Adipocyte (in vitro differentiated cells): ENCODE measurements at regions not wholly inside any gene's neighbourhood (a gene's known extent, or its start where the extent isn't known, plus 50 kb on each side); places are given as distances from the start of the nearest gene placed in this dataset.

ENCODE experiments used
- DNase-seq: peaks from one replicate; pipeline ENCODE4 v3.0.0-alpha.2; 2015; ENCODE audit warnings: low read depth
- H3K27me3 ChIP-seq: replicated peaks from 2 replicates; pipeline ENCODE4 v1.7.0; 2013; ENCODE audit warnings: mild to moderate bottlenecking, low read length, moderate library complexity; ENCODE audit not compliant: control insufficient read depth, insufficient read depth
- H3K36me3 ChIP-seq: 2 replicates; pipeline ENCODE4 v1.7.0; 2013; ENCODE audit warnings: low read length, mild to moderate bottlenecking, moderate library complexity; ENCODE audit not compliant: control insufficient read depth, insufficient read depth, severe bottlenecking
- H3K4me1 ChIP-seq: 2 replicates; pipeline ENCODE4 v1.7.0; 2013; ENCODE audit warnings: mild to moderate bottlenecking, low read length, moderate library complexity; ENCODE audit not compliant: control insufficient read depth, insufficient read depth
- H3K4me3 ChIP-seq: 2 replicates; pipeline ENCODE4 v1.7.0; 2013; ENCODE audit warnings: mild to moderate bottlenecking, low read length, moderate library complexity
- H3K9ac ChIP-seq: 2 replicates; pipeline ENCODE4 v1.7.0; 2013; ENCODE audit warnings: mild to moderate bottlenecking, low read length, moderate library complexity
- H3K9me3 ChIP-seq: 2 replicates; pipeline ENCODE4 v1.7.0; 2013; ENCODE audit warnings: mild to moderate bottlenecking, low read length, moderate library complexity; ENCODE audit not compliant: control insufficient read depth

DNA sequence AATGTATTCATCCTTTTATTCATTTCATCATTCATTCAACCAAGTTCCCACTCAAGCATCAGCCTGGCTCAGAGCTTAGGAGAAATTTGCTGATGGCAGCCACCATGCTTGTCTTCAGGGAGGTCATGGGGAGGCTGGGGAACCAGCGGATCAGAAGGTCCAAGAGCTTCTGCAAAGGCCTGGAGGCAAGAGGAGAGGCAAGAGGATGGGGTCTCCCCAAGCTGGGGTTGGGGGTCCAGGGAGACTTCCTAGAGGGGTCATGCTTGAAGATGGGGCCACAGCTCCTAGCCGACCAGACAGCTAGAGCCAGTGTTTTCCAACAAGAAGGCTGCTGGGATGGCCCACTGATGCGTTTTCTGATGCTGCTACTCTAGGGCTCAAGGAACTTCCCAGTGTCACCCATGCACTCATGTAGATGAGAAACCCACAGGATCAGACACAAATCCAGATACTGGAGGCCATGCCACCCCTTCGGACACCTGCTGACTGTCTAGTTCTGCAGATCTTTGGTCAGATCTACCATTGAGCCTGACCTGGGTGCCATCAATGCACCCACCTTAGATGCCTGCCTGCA, 315.2 kb downstream of the AJAP1 start:
- H3K9ac ChIP-seq: no peak overlapping the region
- no peak for DNase-seq
- H3K4me1 ChIP-seq: no peaks in the 10 kb centered on the region
- no peaks in the 10 kb centered on the region for H3K9me3 ChIP-seq
- H3K4me3 ChIP-seq: no peak overlapping the region
- H3K36me3 ChIP-seq: no peaks in the 10 kb centered on the region
- H3K27me3 ChIP-seq: no peaks in the 10 kb centered on the region

DNA sequence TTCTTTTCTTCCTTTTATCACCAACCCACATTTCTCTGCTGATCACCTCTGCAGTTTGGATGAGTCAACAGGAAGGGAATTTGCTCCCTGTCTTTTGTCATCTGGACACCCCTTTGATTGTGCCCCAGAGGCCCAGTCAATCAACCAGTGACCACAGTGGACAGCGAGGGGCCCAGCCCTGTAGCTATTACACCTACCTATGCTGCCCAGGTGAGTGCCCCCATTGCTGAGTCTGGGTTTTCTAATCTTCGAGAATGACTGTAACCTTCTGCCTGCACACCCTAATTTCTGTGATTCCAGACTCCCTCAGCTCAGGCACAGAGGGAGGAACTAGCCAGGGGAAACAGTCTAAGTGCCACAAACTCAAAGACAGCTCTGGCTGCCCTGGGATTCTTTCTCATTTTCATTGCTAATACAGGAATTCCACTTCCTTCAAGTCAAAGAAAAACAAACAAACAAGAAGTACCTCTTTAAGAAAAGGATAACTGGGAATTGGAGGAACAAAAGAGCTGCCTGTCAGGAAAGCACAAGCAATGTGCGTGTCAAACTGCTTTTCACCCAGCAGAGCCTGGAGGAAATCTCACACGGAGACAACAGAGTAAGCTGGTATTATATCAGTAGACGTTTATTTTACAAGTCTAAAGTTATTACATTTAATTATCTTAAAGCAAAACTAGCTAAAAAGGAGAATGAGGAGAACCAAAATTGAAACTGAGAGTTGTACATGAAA, 311.1 kb downstream of the AJAP1 start:
- Histone ChIP-seq H3K9ac (no peak overlapping the region), H3K9me3 (no peaks in the 10 kb centered on the region), H3K27me3 (no peaks in the 10 kb centered on the region), H3K4me3 (no peak overlapping the region), H3K4me1 (no peaks in the 10 kb centered on the region), H3K36me3 (no peaks in the 10 kb centered on the region)
- no peak for DNase-seq

DNA sequence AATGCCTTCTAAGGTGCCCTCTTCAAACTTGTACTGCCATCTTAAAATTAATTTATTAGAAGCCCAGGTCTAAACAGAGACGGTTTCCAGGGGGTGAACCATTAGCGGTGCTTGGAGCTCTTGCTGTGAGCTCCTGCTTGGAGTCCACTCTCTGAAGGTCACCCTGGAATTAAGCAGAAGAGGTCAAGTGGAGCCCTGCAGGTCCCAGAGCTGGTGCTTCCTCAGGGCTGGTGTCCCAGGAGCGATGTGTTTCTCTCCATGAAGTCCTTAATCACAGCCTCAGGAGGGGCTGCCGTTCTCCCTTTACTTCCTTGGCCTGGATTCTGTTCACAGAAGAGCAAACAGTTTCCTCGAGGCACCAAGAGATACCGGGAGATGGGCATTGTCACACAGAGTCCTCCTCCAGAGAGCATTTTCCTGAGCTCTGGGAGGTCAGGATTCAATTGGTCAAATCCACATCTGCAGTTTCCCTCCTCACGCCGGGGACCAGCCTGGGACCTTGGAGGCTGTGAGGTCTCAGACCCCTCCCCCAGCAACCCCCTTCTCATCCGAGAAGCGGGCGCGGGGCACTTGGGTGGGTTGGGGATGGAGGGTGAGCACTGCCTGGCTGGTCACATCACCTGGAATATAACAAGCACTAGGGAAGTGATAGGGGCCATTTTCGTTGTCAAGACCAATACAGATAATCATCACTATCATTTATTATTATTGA, 310.4 kb downstream of the AJAP1 start:
- no peaks in the 10 kb centered on the region for H3K36me3 ChIP-seq
- no peak for DNase-seq
- no peaks in the 10 kb centered on the region for H3K4me1 ChIP-seq

DNA sequence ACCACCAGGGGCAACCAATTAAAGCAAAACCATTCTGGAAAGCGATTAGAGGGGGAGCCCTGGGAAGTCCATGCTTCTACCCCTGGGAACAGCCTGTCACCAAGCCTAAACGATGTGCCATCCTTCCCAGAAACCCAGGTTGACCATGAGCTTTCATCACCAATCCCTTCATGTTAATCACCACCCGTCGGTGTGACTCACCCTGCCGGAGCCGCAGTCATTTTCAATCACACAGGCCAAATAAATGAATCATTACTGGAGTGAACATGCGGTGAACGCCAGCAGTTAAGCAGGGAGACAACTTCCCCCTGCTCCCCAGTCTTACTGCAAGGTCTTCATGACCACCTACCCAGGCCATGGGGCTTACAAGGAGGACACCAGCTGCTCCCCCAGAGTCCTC, 308.8 kb downstream of the AJAP1 start:
- no peaks in the 10 kb centered on the region for H3K27me3 ChIP-seq
- no peak overlapping the region for H3K4me3 ChIP-seq
- no peak for DNase-seq
- no peaks in the 10 kb centered on the region for H3K9me3 ChIP-seq
- H3K36me3 ChIP-seq: no peaks in the 10 kb centered on the region
- no peaks in the 10 kb centered on the region for H3K4me1 ChIP-seq
- H3K9ac ChIP-seq: no peak overlapping the region

More for the DNA sequence above, 310.4 kb downstream of the AJAP1 start:
- Histone ChIP-seq H3K9me3 (no peaks in the 10 kb centered on the region), H3K4me3 (no peak overlapping the region), H3K27me3 (no peaks in the 10 kb centered on the region), H3K9ac (no peak overlapping the region)

DNA sequence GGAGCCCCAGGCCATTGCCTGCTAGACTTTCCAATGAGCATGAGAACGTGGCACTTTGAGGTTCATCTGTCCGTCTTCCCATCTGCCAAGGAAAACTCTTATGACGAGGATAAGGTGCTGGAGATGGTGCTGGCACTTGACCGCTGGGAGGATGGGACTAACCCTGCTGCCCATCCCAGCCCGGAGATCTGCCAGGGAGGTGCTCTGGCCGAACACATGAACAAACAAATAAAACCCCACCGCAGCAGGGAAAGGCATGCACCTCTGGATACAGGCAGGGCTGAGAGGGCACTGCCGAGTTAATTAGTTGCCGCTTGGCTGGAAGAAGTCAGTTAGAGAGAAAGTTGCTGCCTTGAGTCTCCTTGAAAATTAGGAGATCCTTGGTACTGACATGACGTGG, 308.4 kb downstream of the AJAP1 start:
- no peak for DNase-seq

DNA sequence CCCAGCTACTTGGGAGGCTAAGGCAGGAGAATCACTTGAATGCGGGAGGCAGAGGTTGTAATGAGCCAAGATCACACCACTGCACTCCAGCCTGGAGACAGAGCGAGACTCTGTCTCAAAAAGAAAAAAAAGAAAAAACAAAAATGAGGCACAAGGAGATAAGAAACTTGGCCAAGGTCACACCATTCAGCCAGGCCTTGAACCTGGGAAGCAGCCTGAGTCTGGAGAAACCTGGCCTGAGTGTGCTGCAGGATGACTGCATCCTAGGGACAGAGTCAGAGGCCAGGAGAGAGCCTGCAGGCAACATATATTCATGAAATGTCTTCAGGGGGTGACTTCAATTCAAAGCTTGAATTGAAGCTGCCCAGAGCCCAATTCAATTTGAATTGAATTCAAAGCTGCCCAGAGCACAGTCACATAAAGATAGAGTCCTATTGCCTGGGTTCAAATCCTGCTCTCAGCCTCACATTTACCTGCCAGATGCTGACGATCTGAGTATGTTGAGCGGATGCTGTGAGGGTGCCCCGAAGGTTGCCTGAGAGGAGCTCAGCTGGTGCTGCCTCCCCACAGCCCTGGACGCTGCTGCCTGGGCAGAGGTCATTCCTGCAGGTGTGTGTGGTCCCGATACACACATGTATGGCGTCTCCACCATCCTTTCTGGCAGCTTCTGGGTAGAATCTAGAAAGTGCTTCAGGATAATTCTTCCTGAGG, 307.7 kb downstream of the AJAP1 start:
- Histone ChIP-seq H3K4me1 (no peaks in the 10 kb centered on the region), H3K9ac (no peak overlapping the region), H3K27me3 (no peaks in the 10 kb centered on the region), H3K36me3 (no peaks in the 10 kb centered on the region), H3K9me3 (no peaks in the 10 kb centered on the region), H3K4me3 (no peak overlapping the region)
- DNase-seq: no peak

More for the DNA sequence above, 308.4 kb downstream of the AJAP1 start:
- H3K4me3 ChIP-seq: no peak overlapping the region
- no peaks in the 10 kb centered on the region for H3K27me3 ChIP-seq
- no peaks in the 10 kb centered on the region for H3K36me3 ChIP-seq
- no peaks in the 10 kb centered on the region for H3K9me3 ChIP-seq
- H3K4me1 ChIP-seq: no peaks in the 10 kb centered on the region
- H3K9ac ChIP-seq: no peak overlapping the region

DNA sequence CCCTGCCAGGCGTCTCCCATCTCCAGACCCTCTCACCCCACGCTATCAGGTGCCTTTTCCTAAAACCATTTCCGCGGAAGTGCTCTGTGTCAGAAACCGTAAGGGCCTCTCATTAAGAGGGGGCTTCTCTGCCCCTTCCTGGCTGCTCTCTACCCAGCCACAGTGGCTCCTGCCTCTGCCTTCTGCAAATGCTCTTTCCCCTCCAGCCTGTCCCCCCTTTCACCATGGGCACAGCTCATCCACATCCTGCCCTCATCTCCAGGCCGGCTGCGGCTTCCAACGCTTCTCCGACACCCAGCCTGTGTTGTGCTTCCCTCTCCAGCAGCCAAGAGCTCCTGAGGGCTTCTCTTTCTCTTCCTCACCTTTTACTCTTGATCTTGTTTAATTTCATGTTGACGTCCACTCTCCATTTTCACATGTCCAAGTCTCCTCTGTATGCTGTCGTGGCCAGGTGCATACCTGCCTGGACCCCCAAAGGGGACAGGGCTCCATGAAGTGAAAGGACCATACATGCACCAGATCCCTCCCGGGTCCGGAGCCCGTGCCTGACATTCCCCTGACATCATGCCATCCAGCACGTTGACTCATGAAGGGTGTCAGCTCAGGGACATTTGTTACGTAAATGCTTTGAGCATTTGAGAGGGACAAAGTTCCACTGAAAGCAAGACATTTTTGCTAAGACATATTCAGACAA, 306.5 kb downstream of the AJAP1 start:
- no peaks in the 10 kb centered on the region for H3K4me1 ChIP-seq
- H3K36me3 ChIP-seq: no peaks in the 10 kb centered on the region
- no peak for DNase-seq
- H3K4me3 ChIP-seq: no peak overlapping the region
- no peak overlapping the region for H3K9ac ChIP-seq
- H3K9me3 ChIP-seq: peaks cover 4% of the 10 kb centered on the region
- H3K27me3 ChIP-seq: no peaks in the 10 kb centered on the region

DNA sequence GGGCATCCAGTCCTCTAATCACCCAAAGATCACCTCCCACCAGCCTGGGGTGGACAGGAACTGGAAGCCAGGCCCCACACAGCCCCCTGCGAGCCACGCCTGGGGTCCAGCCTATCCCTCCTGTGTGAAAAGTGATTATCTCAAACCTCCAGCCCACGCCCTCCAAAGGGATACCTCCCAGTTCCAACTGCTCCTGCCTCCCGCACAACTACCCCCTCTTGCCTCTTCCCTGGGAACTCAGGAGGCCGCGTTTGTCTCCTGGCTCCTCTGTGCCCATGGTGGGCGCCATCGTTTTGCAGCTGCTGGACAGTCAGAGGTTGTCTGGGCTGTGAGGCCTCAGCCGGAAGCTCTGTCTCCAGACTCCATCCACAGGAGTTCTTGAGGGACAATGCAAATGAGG, 305.9 kb downstream of the AJAP1 start:
- Histone ChIP-seq H3K4me3 (no peak overlapping the region), H3K36me3 (no peaks in the 10 kb centered on the region), H3K27me3 (no peaks in the 10 kb centered on the region), H3K9ac (no peak overlapping the region), H3K4me1 (no peaks in the 10 kb centered on the region), H3K9me3 (peaks cover 9% of the 10 kb centered on the region)
- DNase-seq: no peak

DNA sequence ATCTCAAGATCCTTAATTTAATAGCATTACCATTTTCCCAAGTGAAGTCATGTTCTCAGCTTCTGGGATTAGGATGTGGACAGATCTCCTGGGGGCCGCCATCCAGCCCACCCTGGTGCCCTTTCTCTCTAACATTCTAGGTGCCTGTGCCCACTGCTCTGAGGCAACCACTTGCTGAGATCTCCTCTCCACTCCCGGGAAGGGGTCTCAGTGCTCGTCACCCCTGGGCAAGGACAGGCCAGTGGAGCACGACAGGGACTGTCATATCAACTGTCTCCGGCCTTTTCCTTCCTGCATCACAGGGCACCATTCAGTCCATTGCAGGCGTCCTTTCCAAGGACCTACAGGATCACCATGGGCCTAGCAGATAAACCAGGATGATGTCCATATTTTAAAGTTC, 304.8 kb downstream of the AJAP1 start:
- H3K27me3 ChIP-seq: no peaks in the 10 kb centered on the region
- H3K9ac ChIP-seq: no peak overlapping the region
- no peak overlapping the region for H3K4me3 ChIP-seq
- H3K9me3 ChIP-seq: peaks cover 19% of the 10 kb centered on the region
- no peak for DNase-seq
- H3K36me3 ChIP-seq: no peaks in the 10 kb centered on the region
- H3K4me1 ChIP-seq: no peaks in the 10 kb centered on the region

DNA sequence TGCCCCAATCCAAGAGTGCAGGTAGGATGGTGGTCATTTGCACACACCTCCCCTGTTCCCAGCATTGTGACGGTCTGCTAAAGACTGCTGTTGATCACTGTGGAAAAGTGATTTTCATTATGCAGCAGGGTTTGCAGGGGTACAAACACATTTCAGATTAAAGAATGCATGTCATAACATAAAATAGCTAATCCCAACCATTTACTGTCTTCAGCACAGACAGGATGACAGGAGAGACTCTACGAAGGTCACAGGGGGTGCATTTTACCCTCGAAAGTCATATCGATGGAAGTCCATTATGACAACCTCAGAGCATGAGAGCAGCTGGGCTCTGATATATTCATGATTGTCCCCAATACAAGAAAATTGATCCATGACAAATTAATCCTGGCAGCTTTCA, 302.6 kb downstream of the AJAP1 start:
- H3K9ac ChIP-seq: no peak overlapping the region
- DNase-seq: no peak
- H3K9me3 ChIP-seq: peaks cover 34% of the 10 kb centered on the region

DNA sequence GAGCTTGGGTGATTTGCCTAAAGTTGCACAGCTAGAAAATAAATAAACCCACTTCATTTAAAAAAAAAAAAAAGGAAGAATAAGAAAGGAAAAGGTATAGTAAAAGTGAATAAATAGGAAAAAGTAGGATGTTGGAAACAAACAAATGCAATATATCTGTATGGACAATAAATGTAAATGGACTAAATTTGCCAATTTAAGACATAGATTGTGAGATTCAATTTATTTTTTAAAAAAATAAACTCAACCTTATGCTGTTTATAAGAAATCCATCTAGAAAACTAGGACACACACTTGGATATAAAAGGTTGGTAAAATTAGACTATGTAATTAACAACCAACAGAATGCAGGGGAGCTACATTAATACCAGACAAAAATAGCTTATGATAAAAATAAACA, 300.0 kb downstream of the AJAP1 start:
- no peak overlapping the region for H3K4me3 ChIP-seq
- H3K9ac ChIP-seq: no peak overlapping the region
- no peaks in the 10 kb centered on the region for H3K4me1 ChIP-seq
- H3K27me3 ChIP-seq: no peaks in the 10 kb centered on the region
- DNase-seq: no peak
- peaks cover 39% of the 10 kb centered on the region for H3K9me3 ChIP-seq
- no peaks in the 10 kb centered on the region for H3K36me3 ChIP-seq

More for the DNA sequence above, 302.6 kb downstream of the AJAP1 start:
- Histone ChIP-seq H3K27me3 (no peaks in the 10 kb centered on the region), H3K4me1 (no peaks in the 10 kb centered on the region), H3K4me3 (no peak overlapping the region), H3K36me3 (no peaks in the 10 kb centered on the region)
